ENCODE measurements at regions not wholly inside any gene's neighbourhood (a gene's known extent, or its start where the extent isn't known, plus 50 kb on each side); places are given as distances from the start of the nearest gene placed in this dataset.
A peak's percentile ranks its signal among the peaks of the same experiment; 100 is the strongest.

DNA sequence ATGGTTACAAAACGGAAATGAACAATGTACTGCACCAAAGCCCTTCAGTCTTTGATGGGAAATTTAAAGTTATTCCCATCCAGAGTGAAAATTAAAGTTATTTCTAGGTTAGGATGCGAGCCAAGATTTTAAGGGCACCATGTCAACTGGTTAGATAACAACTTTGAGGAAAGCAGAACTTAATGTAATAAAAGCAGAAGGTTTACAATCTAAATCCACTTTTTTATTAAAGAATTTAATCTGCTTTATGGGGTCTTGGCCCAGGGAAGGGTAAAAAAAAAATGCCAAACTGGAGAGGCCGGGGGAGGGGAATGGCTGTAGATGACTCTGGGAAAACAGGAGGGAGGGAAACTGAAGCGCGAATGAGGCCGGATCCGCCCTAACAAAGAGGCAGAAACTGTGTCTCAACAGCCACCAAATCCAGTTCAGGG lies 108.2 kb upstream of the ATF7IP start:
- Mint-ChIP-seq H3K36me3 (peaks cover 12% of the 10 kb centered on the region), H3K27ac (peak overlapping the region; percentile 97), H3K9me3 (peaks cover 24% of the 10 kb centered on the region), H3K4me1 (peaks cover 52% of the 10 kb centered on the region), H3K27me3 (ENCODE audit: low read depth) (no peaks in the 10 kb centered on the region), H3K4me3 (peak overlapping the region; percentile 37)
- no peak for DNase-seq (ENCODE audit: low spot score in 2 of 2, unreplicated experiment in 2 of 2)
- TF ChIP-seq, protein P1, sequence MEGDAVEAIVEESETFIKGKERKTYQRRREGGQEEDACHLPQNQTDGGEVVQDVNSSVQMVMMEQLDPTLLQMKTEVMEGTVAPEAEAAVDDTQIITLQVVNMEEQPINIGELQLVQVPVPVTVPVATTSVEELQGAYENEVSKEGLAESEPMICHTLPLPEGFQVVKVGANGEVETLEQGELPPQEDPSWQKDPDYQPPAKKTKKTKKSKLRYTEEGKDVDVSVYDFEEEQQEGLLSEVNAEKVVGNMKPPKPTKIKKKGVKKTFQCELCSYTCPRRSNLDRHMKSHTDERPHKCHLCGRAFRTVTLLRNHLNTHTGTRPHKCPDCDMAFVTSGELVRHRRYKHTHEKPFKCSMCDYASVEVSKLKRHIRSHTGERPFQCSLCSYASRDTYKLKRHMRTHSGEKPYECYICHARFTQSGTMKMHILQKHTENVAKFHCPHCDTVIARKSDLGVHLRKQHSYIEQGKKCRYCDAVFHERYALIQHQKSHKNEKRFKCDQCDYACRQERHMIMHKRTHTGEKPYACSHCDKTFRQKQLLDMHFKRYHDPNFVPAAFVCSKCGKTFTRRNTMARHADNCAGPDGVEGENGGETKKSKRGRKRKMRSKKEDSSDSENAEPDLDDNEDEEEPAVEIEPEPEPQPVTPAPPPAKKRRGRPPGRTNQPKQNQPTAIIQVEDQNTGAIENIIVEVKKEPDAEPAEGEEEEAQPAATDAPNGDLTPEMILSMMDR (IDR thresholded peaks at IDR 0.05; ENCODE audit: unreplicated experiment) = no peak

DNA sequence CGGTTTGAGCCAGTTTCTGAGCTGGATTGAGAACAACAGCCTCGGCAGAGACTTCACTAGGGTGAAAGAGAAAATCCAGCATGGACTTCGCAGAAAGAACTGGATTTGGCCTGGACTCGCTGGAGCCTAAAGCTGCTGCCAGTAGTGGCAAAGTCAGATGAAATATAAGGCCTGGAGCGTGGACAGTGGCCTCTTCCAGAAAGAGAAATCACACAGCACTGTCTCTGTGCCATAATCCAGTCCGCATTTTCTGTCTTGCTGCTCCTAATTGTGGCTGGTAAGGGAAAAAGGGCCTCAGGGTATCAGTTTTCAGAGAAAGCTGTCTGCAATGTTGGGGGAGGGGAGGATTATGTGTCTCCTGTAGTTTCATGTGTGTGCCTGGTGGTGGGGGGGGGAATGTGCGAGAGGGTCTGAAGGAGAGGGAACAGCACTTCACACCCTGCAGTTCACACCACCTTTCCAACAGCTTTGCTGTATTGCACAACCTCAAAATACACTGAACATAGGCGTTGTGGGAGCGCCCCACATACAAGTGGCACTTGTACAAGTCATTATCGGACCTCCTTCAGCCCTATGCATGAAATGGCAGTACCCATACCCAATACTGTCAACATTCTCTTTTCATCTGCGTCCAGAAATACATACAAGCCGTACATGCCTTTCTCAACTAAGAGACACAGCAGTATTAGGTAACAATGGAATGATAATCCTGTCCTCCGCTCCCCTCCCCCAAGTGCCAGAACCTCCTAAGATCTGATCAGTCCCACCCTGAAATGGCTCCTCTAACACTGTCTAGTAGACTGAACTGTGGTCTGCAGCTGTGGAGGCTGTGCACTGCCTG lies 107.5 kb upstream of the ATF7IP start:
- peak overlapping the region; percentile 37 for H3K4me3 Mint-ChIP-seq
- TF ChIP-seq, protein P1 (IDR thresholded peaks at IDR 0.05; ENCODE audit: unreplicated experiment) = no peak
- H3K36me3 Mint-ChIP-seq = peaks cover 14% of the 10 kb centered on the region
- H3K27ac Mint-ChIP-seq = peak overlapping the region; percentile 97
- peaks cover 58% of the 10 kb centered on the region for H3K4me1 Mint-ChIP-seq
- no peaks in the 10 kb centered on the region for H3K27me3 Mint-ChIP-seq (ENCODE audit: low read depth)
- DNase-seq (ENCODE audit: low spot score in 2 of 2, unreplicated experiment in 2 of 2) = peak; percentile 61 to 79
- H3K9me3 Mint-ChIP-seq = peaks cover 27% of the 10 kb centered on the region

DNA sequence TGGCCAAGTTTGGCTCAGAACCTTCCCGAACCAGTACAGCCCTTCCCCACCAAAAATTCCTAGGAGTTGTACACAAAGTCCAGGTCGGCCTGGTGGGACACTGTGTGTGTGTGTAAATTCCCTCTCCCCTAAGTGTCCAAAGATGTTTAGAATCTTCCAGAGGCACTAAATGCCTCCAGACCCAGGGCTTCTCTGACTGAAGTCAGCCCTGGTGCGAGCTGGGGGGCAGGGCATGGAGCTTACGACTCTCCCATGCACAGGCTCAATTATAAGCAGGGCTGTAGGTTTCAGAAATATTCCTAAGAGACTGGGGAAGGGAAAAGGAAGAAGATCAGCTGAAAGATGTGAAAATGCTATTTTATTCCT lies 106.9 kb upstream of the ATF7IP start:
- peaks cover 14% of the 10 kb centered on the region for H3K36me3 Mint-ChIP-seq
- TF ChIP-seq, protein P1 (IDR thresholded peaks at IDR 0.05; ENCODE audit: unreplicated experiment) = no peak
- no peaks in the 10 kb centered on the region for H3K27me3 Mint-ChIP-seq (ENCODE audit: low read depth)
- H3K27ac Mint-ChIP-seq = peak overlapping the region; percentile 97
- H3K4me1 Mint-ChIP-seq = peaks cover 58% of the 10 kb centered on the region
- DNase-seq (ENCODE audit: low spot score in 2 of 2, unreplicated experiment in 2 of 2) = no peak
- H3K9me3 Mint-ChIP-seq = peaks cover 27% of the 10 kb centered on the region
- H3K4me3 Mint-ChIP-seq = no peak overlapping the region

DNA sequence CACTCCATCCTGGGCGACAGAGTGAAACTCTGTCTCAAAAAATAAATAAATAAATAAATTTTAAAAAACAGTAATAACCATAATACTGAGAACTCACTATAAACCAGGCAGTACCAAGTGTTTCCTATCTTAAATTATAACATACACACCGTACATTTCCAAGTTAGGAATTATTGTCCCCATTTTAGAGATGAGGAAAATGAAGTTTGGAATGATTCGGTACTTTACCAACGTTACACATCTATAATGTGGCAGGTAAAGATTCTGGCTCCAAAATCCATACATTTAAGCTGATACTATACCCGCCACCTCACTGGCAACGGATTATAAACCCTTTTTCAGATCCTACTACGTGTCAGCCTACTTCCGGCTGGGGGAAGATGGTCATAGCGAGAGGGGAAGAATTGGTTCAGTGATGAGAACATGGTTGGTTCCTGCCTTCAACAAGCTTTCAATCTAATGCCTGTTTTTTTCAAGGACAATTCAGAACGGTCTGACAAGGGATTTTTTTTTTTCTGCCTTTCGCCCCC lies 105.9 kb upstream of the ATF7IP start:
- Mint-ChIP-seq H3K4me1 (peaks cover 58% of the 10 kb centered on the region), H3K4me3 (no peak overlapping the region)

DNA sequence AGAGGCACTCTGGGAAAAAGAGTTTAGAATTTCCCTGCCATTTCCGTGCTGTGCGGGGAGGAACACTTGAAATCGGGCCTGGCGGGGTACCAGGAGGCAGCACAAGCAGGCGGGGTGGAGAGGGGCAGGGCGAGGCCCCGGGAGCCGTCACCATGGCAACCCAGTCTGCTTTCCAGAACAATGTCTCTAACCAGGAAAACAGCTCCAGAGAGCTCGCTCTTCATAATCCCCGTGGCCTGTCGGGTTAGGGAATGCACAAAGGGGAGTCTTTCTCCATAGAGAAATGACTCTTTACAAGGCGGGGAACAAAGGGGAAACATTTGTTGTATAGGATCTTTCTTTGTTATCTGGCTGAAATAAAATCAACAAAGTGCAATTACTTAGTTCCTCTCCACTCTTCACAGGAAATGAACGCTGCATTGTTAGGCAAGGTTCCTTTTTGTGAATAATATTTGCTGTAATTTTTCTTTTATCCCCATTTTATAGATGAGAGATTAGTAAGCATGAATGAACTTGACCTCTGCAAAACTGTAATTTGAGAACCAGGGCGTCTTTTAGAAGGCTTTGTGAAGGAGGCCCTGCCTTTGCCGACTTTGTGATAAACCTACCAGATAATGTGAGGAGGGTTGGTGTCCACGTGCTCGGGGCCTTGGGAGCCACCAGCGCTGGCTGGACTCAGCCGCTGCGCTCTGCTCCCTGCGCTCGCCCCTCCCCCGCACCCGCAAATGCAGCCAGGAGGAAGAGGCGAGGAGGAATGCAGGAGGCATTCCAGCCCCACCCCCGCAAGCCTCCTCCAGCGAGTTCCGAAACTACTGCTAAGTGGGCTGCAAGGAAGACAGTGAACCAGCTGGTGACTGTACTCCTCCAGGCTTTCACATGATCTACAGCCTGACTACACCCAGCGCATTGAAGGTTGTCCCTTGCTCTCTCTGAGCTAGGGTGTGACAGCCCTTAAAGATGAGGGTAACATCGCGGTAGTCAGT lies 105.2 kb upstream of the ATF7IP start:
- Mint-ChIP-seq H3K4me3 (no peak overlapping the region), H3K9me3 (peaks cover 36% of the 10 kb centered on the region), H3K27ac (peak overlapping the region; percentile 97), H3K36me3 (peaks cover 24% of the 10 kb centered on the region), H3K27me3 (ENCODE audit: low read depth) (no peaks in the 10 kb centered on the region), H3K4me1 (peaks cover 56% of the 10 kb centered on the region)
- peak; percentile 73 to 81 for DNase-seq (ENCODE audit: low spot score in 2 of 2, unreplicated experiment in 2 of 2)
- TF ChIP-seq, protein P1 (IDR thresholded peaks at IDR 0.05; ENCODE audit: unreplicated experiment) = no peak

More for the DNA sequence above, 105.9 kb upstream of the ATF7IP start:
- TF ChIP-seq, protein P1 (IDR thresholded peaks at IDR 0.05; ENCODE audit: unreplicated experiment) = no peak
- Mint-ChIP-seq H3K27me3 (ENCODE audit: low read depth) (no peaks in the 10 kb centered on the region), H3K9me3 (peaks cover 36% of the 10 kb centered on the region), H3K36me3 (peaks cover 20% of the 10 kb centered on the region), H3K27ac (peak overlapping the region; percentile 97)
- no peak for DNase-seq (ENCODE audit: low spot score in 2 of 2, unreplicated experiment in 2 of 2)
